ENCODE measurements at regions not wholly inside any gene's neighbourhood (a gene's known extent, or its start where the extent isn't known, plus 50 kb on each side); places are given as distances from the start of the nearest gene placed in this dataset.
"Not testable (repeated sequence)": the region's sequence is repeated elsewhere in the genome, so short reads cannot be mapped to it uniquely, and the experiment has no call there.

GRCh38 chr11:14573539-14574057 lies 53.4 kb upstream of the PSMA1 start:
- not testable (repeated sequence) for DNase-seq

GRCh38 chr11:14577292-14577691 lies 57.1 kb upstream of the PSMA1 start:
- peak; percentile 20 for DNase-seq

- peak; percentile 51 for DNase-seq
Measured at GRCh38 chr11:14577835-14578529, 57.8 kb upstream of the PSMA1 start.

- peak; percentile 95 for DNase-seq
Measured at GRCh38 chr11:14578541-14578956, 58.4 kb upstream of the PSMA1 start.

GRCh38 chr11:14579646-14580045 lies 59.5 kb upstream of the PSMA1 start:
- no peak for DNase-seq

- DNase-seq: no peak
Measured at GRCh38 chr11:14582793-14583192, 60.8 kb upstream of the PDE3B start.

GRCh38 chr11:14583252-14584034 lies 60.2 kb upstream of the PDE3B start:
- no peak for DNase-seq

- DNase-seq: no peak
Measured at GRCh38 chr11:14584035-14584363, 59.6 kb upstream of the PDE3B start.

GRCh38 chr11:14584595-14584994 lies 59.0 kb upstream of the PDE3B start:
- DNase-seq: no peak

- no peak for DNase-seq
Measured at GRCh38 chr11:14585438-14585837, 58.2 kb upstream of the PDE3B start.

- no peak for DNase-seq
Measured at GRCh38 chr11:14587258-14587657, 56.3 kb upstream of the PDE3B start.

GRCh38 chr11:14588681-14589080 lies 54.9 kb upstream of the PDE3B start:
- DNase-seq: no peak

- no peak for DNase-seq
Measured at GRCh38 chr11:14589421-14589820, 54.2 kb upstream of the PDE3B start.

GRCh38 chr11:14591046-14591445 lies 52.6 kb upstream of the PDE3B start:
- not testable (repeated sequence) for DNase-seq

- DNase-seq: no peak
Measured at GRCh38 chr11:14593671-14594070, 49.9 kb upstream of the PDE3B start.

All from CD4-positive, alpha-beta T cell treated with Interleukin-17A for 1 hour (primary cell).